ENCODE measurements at regions not wholly inside any gene's neighbourhood (a gene's known extent, or its start where the extent isn't known, plus 50 kb on each side); places are given as distances from the start of the nearest gene placed in this dataset.

DNA sequence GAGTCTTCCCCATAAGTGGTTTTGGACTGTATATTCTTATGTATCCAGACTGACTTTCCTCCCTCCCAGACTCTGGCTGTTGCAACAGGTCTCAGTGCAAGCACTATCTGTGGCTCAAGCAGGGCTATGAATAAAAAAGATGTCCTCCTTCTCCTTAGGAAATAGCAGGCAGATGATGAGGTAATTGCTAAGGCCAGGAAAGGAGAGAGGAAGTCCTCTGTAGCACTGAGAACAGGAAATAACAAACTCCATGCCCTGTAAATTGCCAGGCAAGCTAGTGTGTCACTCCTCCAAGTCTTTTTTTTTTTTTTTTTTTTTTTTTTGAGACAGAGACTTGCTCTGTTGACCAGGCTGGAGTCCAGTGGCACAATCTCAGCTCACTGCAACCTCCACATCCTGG lies 900.1 kb downstream of the TYW1 start:
- TF ChIP-seq EP300 (IDR thresholded peaks at IDR 0.05) = no peak
- TF ChIP-seq, protein P1, sequence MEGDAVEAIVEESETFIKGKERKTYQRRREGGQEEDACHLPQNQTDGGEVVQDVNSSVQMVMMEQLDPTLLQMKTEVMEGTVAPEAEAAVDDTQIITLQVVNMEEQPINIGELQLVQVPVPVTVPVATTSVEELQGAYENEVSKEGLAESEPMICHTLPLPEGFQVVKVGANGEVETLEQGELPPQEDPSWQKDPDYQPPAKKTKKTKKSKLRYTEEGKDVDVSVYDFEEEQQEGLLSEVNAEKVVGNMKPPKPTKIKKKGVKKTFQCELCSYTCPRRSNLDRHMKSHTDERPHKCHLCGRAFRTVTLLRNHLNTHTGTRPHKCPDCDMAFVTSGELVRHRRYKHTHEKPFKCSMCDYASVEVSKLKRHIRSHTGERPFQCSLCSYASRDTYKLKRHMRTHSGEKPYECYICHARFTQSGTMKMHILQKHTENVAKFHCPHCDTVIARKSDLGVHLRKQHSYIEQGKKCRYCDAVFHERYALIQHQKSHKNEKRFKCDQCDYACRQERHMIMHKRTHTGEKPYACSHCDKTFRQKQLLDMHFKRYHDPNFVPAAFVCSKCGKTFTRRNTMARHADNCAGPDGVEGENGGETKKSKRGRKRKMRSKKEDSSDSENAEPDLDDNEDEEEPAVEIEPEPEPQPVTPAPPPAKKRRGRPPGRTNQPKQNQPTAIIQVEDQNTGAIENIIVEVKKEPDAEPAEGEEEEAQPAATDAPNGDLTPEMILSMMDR (IDR thresholded peaks at IDR 0.05) = no peak
- TF ChIP-seq POLR2AphosphoS5 (IDR thresholded peaks at IDR 0.05) = no peak
- TF ChIP-seq POLR2A (IDR thresholded peaks at IDR 0.05) = no peak
- no peak for DNase-seq (ENCODE audit: low spot score in 2 of 2)
- Histone ChIP-seq H3K27me3 (no peaks in the 10 kb centered on the region), H3K4me3 (no peak overlapping the region), H3K4me1 (no peaks in the 10 kb centered on the region), H3K9me3 (no peaks in the 10 kb centered on the region), H3K27ac (no peak overlapping the region), H3K36me3 (no peaks in the 10 kb centered on the region)

DNA sequence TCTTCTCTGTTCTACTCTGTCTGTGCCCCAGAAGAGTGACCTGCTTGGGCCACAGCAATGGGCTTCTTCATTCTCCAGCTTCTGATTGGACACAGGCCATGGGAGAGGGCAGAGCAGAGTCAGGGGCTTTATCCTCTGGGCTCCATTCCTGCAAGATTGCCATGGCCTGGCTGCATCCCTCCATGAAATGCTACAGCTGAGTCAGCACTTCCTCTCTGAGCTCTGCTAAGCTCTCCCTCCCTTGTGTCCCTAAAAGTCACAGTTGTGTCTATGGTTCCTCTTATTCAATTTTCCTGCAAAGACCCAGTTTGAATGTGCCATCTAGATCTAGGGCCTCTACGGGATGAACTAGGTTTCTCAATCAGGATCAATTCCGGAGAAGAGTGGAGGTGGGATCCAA lies 903.8 kb downstream of the TYW1 start:
- Histone ChIP-seq H3K36me3 (no peaks in the 10 kb centered on the region), H3K9me3 (no peaks in the 10 kb centered on the region), H3K4me3 (no peak overlapping the region), H3K4me1 (peaks cover 4% of the 10 kb centered on the region), H3K27ac (no peak overlapping the region), H3K27me3 (no peaks in the 10 kb centered on the region)
- TF ChIP-seq, protein P1 (IDR thresholded peaks at IDR 0.05) = no peak
- TF ChIP-seq POLR2A (IDR thresholded peaks at IDR 0.05) (no peak), POLR2AphosphoS5 (IDR thresholded peaks at IDR 0.05) (no peak), EP300 (IDR thresholded peaks at IDR 0.05) (no peak)
- WGBS = 42% methylated on average over 2 of the region's 2 CpGs
- no peak for DNase-seq (ENCODE audit: low spot score in 2 of 2)

- 39% methylated on average over 17 of the region's 17 CpGs for WGBS
- Histone ChIP-seq H3K36me3 (no peaks in the 10 kb centered on the region), H3K27ac (no peak overlapping the region), H3K27me3 (no peaks in the 10 kb centered on the region), H3K4me1 (peaks cover 4% of the 10 kb centered on the region), H3K9me3 (no peaks in the 10 kb centered on the region), H3K4me3 (no peak overlapping the region)
- TF ChIP-seq POLR2AphosphoS5 (IDR thresholded peaks at IDR 0.05) (no peak), POLR2A (IDR thresholded peaks at IDR 0.05) (no peak), EP300 (IDR thresholded peaks at IDR 0.05) (no peak)
- TF ChIP-seq, protein P1 (IDR thresholded peaks at IDR 0.05) = no peak
- DNase-seq (ENCODE audit: low spot score in 2 of 2) = no peak
Observed at GRCh38 chr7:67901808-67902480, 905.3 kb downstream of the TYW1 start.

- no peak overlapping the region for H3K27ac ChIP-seq
- H3K36me3 ChIP-seq = no peaks in the 10 kb centered on the region
- 90% methylated on average over 4 of the region's 5 CpGs for WGBS
- H3K9me3 ChIP-seq = no peaks in the 10 kb centered on the region
- H3K27me3 ChIP-seq = no peaks in the 10 kb centered on the region
- no peaks in the 10 kb centered on the region for H3K4me1 ChIP-seq
- TF ChIP-seq POLR2AphosphoS5 (IDR thresholded peaks at IDR 0.05) (no peak), POLR2A (IDR thresholded peaks at IDR 0.05) (no peak), EP300 (IDR thresholded peaks at IDR 0.05) (no peak)
- TF ChIP-seq, protein P1 (IDR thresholded peaks at IDR 0.05) = no peak
- DNase-seq (ENCODE audit: low spot score in 2 of 2) = no peak
- no peak overlapping the region for H3K4me3 ChIP-seq
Observed at GRCh38 chr7:67907792-67908191, 911.2 kb downstream of the TYW1 start.

GRCh38 chr7:67912437-67912836 lies 915.8 kb downstream of the TYW1 start:
- H3K9me3 ChIP-seq = no peaks in the 10 kb centered on the region
- no peaks in the 10 kb centered on the region for H3K4me1 ChIP-seq
- H3K27me3 ChIP-seq = no peaks in the 10 kb centered on the region
- H3K27ac ChIP-seq = no peak overlapping the region
- DNase-seq (ENCODE audit: low spot score in 2 of 2) = no peak
- H3K36me3 ChIP-seq = no peaks in the 10 kb centered on the region
- TF ChIP-seq EP300 (IDR thresholded peaks at IDR 0.05) = no peak
- TF ChIP-seq POLR2AphosphoS5 (IDR thresholded peaks at IDR 0.05) = no peak
- TF ChIP-seq, protein P1 (IDR thresholded peaks at IDR 0.05) = no peak
- TF ChIP-seq POLR2A (IDR thresholded peaks at IDR 0.05) = no peak
- 93% methylated on average over 2 of the region's 2 CpGs for WGBS
- H3K4me3 ChIP-seq = no peak overlapping the region
